ENCODE measurements at regions not wholly inside any gene's neighbourhood (a gene's known extent, or its start where the extent isn't known, plus 50 kb on each side); places are given as distances from the start of the nearest gene placed in this dataset.

- H3K9ac ChIP-seq (ENCODE audit: low read depth in 1 of 3, low read length in 3 of 3) = no peak overlapping the region
- H3K36me3 ChIP-seq (ENCODE audit: control insufficient read depth in 3 of 3, insufficient read depth in 3 of 3, low read length in 3 of 3) = no peaks in the 10 kb centered on the region
Measured at GRCh38 chr12:127175361-127175760, 1091.6 kb upstream of the TMEM132C start.

GRCh38 chr12:127176804-127177203 is 1090.2 kb upstream of the TMEM132C start:
- H3K4me3 ChIP-seq (ENCODE audit: low read length in 3 of 3) = no peak overlapping the region
- H3K9ac ChIP-seq (ENCODE audit: low read depth in 1 of 3, low read length in 3 of 3) = no peak overlapping the region
- no peaks in the 10 kb centered on the region for H3K36me3 ChIP-seq (ENCODE audit: control insufficient read depth in 3 of 3, insufficient read depth in 3 of 3, low read length in 3 of 3)
- H3K9me3 ChIP-seq (ENCODE audit: control insufficient read depth in 3 of 3, low read length in 3 of 3) = peaks cover 0 to 9% (median 6%) of the 10 kb centered on the region in 3 donors
- H3K27me3 ChIP-seq (ENCODE audit: control insufficient read depth in 3 of 3, insufficient read depth in 3 of 3, low read length in 3 of 3) = no peaks in the 10 kb centered on the region
- no peaks in the 10 kb centered on the region for H3K4me1 ChIP-seq (ENCODE audit: control insufficient read depth in 3 of 3, insufficient read depth in 3 of 3, low read length in 3 of 3)
- no peak overlapping the region for H3K27ac ChIP-seq (ENCODE audit: low read depth, low read length)

More at GRCh38 chr12:127175361-127175760, 1091.6 kb upstream of the TMEM132C start:
- H3K4me1 ChIP-seq (ENCODE audit: control insufficient read depth in 3 of 3, insufficient read depth in 3 of 3, low read length in 3 of 3) = peaks cover 0 to 5% (median 0%) of the 10 kb centered on the region in 3 donors
- no peaks in the 10 kb centered on the region for H3K27me3 ChIP-seq (ENCODE audit: control insufficient read depth in 3 of 3, insufficient read depth in 3 of 3, low read length in 3 of 3)
- no peak overlapping the region for H3K4me3 ChIP-seq (ENCODE audit: low read length in 3 of 3)
- H3K9me3 ChIP-seq (ENCODE audit: control insufficient read depth in 3 of 3, low read length in 3 of 3) = peaks cover 0 to 9% (median 6%) of the 10 kb centered on the region in 3 donors
- no peak overlapping the region for H3K27ac ChIP-seq (ENCODE audit: low read depth, low read length)

- Histone ChIP-seq H3K9ac (ENCODE audit: low read depth in 1 of 3, low read length in 3 of 3) (no peak overlapping the region), H3K9me3 (ENCODE audit: control insufficient read depth in 3 of 3, low read length in 3 of 3) (peaks cover 0 to 7% (median 6%) of the 10 kb centered on the region in 3 donors)
Measured at GRCh38 chr12:127178052-127178451, 1088.9 kb upstream of the TMEM132C start.

GRCh38 chr12:127178463-127178862 is 1088.5 kb upstream of the TMEM132C start:
- Histone ChIP-seq H3K4me1 (ENCODE audit: control insufficient read depth in 3 of 3, insufficient read depth in 3 of 3, low read length in 3 of 3) (no peaks in the 10 kb centered on the region), H3K9ac (ENCODE audit: low read depth in 1 of 3, low read length in 3 of 3) (no peak overlapping the region), H3K27me3 (ENCODE audit: control insufficient read depth in 3 of 3, insufficient read depth in 3 of 3, low read length in 3 of 3) (no peaks in the 10 kb centered on the region), H3K9me3 (ENCODE audit: control insufficient read depth in 3 of 3, low read length in 3 of 3) (peaks cover 0 to 6% (median 6%) of the 10 kb centered on the region in 3 donors), H3K36me3 (ENCODE audit: control insufficient read depth in 3 of 3, insufficient read depth in 3 of 3, low read length in 3 of 3) (no peaks in the 10 kb centered on the region), H3K4me3 (ENCODE audit: low read length in 3 of 3) (no peak overlapping the region), H3K27ac (ENCODE audit: low read depth, low read length) (no peak overlapping the region)

More at GRCh38 chr12:127178052-127178451, 1088.9 kb upstream of the TMEM132C start:
- Histone ChIP-seq H3K36me3 (ENCODE audit: control insufficient read depth in 3 of 3, insufficient read depth in 3 of 3, low read length in 3 of 3) (no peaks in the 10 kb centered on the region), H3K4me3 (ENCODE audit: low read length in 3 of 3) (no peak overlapping the region), H3K27ac (ENCODE audit: low read depth, low read length) (no peak overlapping the region), H3K4me1 (ENCODE audit: control insufficient read depth in 3 of 3, insufficient read depth in 3 of 3, low read length in 3 of 3) (no peaks in the 10 kb centered on the region), H3K27me3 (ENCODE audit: control insufficient read depth in 3 of 3, insufficient read depth in 3 of 3, low read length in 3 of 3) (no peaks in the 10 kb centered on the region)

GRCh38 chr12:127179176-127179575 is 1087.8 kb upstream of the TMEM132C start:
- Histone ChIP-seq H3K27me3 (ENCODE audit: control insufficient read depth in 3 of 3, insufficient read depth in 3 of 3, low read length in 3 of 3) (no peaks in the 10 kb centered on the region), H3K27ac (ENCODE audit: low read depth, low read length) (no peak overlapping the region), H3K4me3 (ENCODE audit: low read length in 3 of 3) (no peak overlapping the region), H3K9me3 (ENCODE audit: control insufficient read depth in 3 of 3, low read length in 3 of 3) (peaks cover 0 to 6% (median 6%) of the 10 kb centered on the region in 3 donors), H3K4me1 (ENCODE audit: control insufficient read depth in 3 of 3, insufficient read depth in 3 of 3, low read length in 3 of 3) (no peaks in the 10 kb centered on the region), H3K9ac (ENCODE audit: low read depth in 1 of 3, low read length in 3 of 3) (no peak overlapping the region), H3K36me3 (ENCODE audit: control insufficient read depth in 3 of 3, insufficient read depth in 3 of 3, low read length in 3 of 3) (no peaks in the 10 kb centered on the region)

GRCh38 chr12:127182018-127182417 is 1085.0 kb upstream of the TMEM132C start:
- no peak overlapping the region for H3K9ac ChIP-seq (ENCODE audit: low read depth in 1 of 3, low read length in 3 of 3)
- peaks cover 0 to 4% (median 1%) of the 10 kb centered on the region in 3 donors for H3K9me3 ChIP-seq (ENCODE audit: control insufficient read depth in 3 of 3, low read length in 3 of 3)
- H3K36me3 ChIP-seq (ENCODE audit: control insufficient read depth in 3 of 3, insufficient read depth in 3 of 3, low read length in 3 of 3) = no peaks in the 10 kb centered on the region
- no peak overlapping the region for H3K27ac ChIP-seq (ENCODE audit: low read depth, low read length)
- H3K4me1 ChIP-seq (ENCODE audit: control insufficient read depth in 3 of 3, insufficient read depth in 3 of 3, low read length in 3 of 3) = no peaks in the 10 kb centered on the region
- H3K27me3 ChIP-seq (ENCODE audit: control insufficient read depth in 3 of 3, insufficient read depth in 3 of 3, low read length in 3 of 3) = no peaks in the 10 kb centered on the region
- H3K4me3 ChIP-seq (ENCODE audit: low read length in 3 of 3) = no peak overlapping the region

- Histone ChIP-seq H3K9ac (ENCODE audit: low read depth in 1 of 3, low read length in 3 of 3) (no peak overlapping the region), H3K4me3 (ENCODE audit: low read length in 3 of 3) (no peak overlapping the region), H3K36me3 (ENCODE audit: control insufficient read depth in 3 of 3, insufficient read depth in 3 of 3, low read length in 3 of 3) (no peaks in the 10 kb centered on the region), H3K9me3 (ENCODE audit: control insufficient read depth in 3 of 3, low read length in 3 of 3) (no peaks in the 10 kb centered on the region), H3K4me1 (ENCODE audit: control insufficient read depth in 3 of 3, insufficient read depth in 3 of 3, low read length in 3 of 3) (no peaks in the 10 kb centered on the region), H3K27me3 (ENCODE audit: control insufficient read depth in 3 of 3, insufficient read depth in 3 of 3, low read length in 3 of 3) (no peaks in the 10 kb centered on the region), H3K27ac (ENCODE audit: low read depth, low read length) (no peak overlapping the region)
Measured at GRCh38 chr12:127189992-127190391, 1077.0 kb upstream of the TMEM132C start.

GRCh38 chr12:127191129-127191528 is 1075.8 kb upstream of the TMEM132C start:
- no peak overlapping the region for H3K4me3 ChIP-seq (ENCODE audit: low read length in 3 of 3)
- H3K9me3 ChIP-seq (ENCODE audit: control insufficient read depth in 3 of 3, low read length in 3 of 3) = no peaks in the 10 kb centered on the region
- H3K4me1 ChIP-seq (ENCODE audit: control insufficient read depth in 3 of 3, insufficient read depth in 3 of 3, low read length in 3 of 3) = no peaks in the 10 kb centered on the region
- no peaks in the 10 kb centered on the region for H3K27me3 ChIP-seq (ENCODE audit: control insufficient read depth in 3 of 3, insufficient read depth in 3 of 3, low read length in 3 of 3)
- H3K9ac ChIP-seq (ENCODE audit: low read depth in 1 of 3, low read length in 3 of 3) = no peak overlapping the region
- no peak overlapping the region for H3K27ac ChIP-seq (ENCODE audit: low read depth, low read length)
- no peaks in the 10 kb centered on the region for H3K36me3 ChIP-seq (ENCODE audit: control insufficient read depth in 3 of 3, insufficient read depth in 3 of 3, low read length in 3 of 3)

GRCh38 chr12:127192391-127192790 is 1074.6 kb upstream of the TMEM132C start:
- Histone ChIP-seq H3K27me3 (ENCODE audit: control insufficient read depth in 3 of 3, insufficient read depth in 3 of 3, low read length in 3 of 3) (no peaks in the 10 kb centered on the region), H3K36me3 (ENCODE audit: control insufficient read depth in 3 of 3, insufficient read depth in 3 of 3, low read length in 3 of 3) (no peaks in the 10 kb centered on the region), H3K27ac (ENCODE audit: low read depth, low read length) (no peak overlapping the region), H3K9ac (ENCODE audit: low read depth in 1 of 3, low read length in 3 of 3) (no peak overlapping the region), H3K4me1 (ENCODE audit: control insufficient read depth in 3 of 3, insufficient read depth in 3 of 3, low read length in 3 of 3) (no peaks in the 10 kb centered on the region), H3K9me3 (ENCODE audit: control insufficient read depth in 3 of 3, low read length in 3 of 3) (no peaks in the 10 kb centered on the region), H3K4me3 (ENCODE audit: low read length in 3 of 3) (no peak overlapping the region)

- no peaks in the 10 kb centered on the region for H3K36me3 ChIP-seq (ENCODE audit: control insufficient read depth in 3 of 3, insufficient read depth in 3 of 3, low read length in 3 of 3)
- no peak overlapping the region for H3K4me3 ChIP-seq (ENCODE audit: low read length in 3 of 3)
- H3K27ac ChIP-seq (ENCODE audit: low read depth, low read length) = no peak overlapping the region
- no peaks in the 10 kb centered on the region for H3K4me1 ChIP-seq (ENCODE audit: control insufficient read depth in 3 of 3, insufficient read depth in 3 of 3, low read length in 3 of 3)
- no peaks in the 10 kb centered on the region for H3K27me3 ChIP-seq (ENCODE audit: control insufficient read depth in 3 of 3, insufficient read depth in 3 of 3, low read length in 3 of 3)
- H3K9me3 ChIP-seq (ENCODE audit: control insufficient read depth in 3 of 3, low read length in 3 of 3) = no peaks in the 10 kb centered on the region
- no peak overlapping the region for H3K9ac ChIP-seq (ENCODE audit: low read depth in 1 of 3, low read length in 3 of 3)
Measured at GRCh38 chr12:127193341-127193740, 1073.6 kb upstream of the TMEM132C start.

- Histone ChIP-seq H3K9ac (ENCODE audit: low read depth in 1 of 3, low read length in 3 of 3) (no peak overlapping the region), H3K36me3 (ENCODE audit: control insufficient read depth in 3 of 3, insufficient read depth in 3 of 3, low read length in 3 of 3) (no peaks in the 10 kb centered on the region), H3K27me3 (ENCODE audit: control insufficient read depth in 3 of 3, insufficient read depth in 3 of 3, low read length in 3 of 3) (no peaks in the 10 kb centered on the region), H3K9me3 (ENCODE audit: control insufficient read depth in 3 of 3, low read length in 3 of 3) (no peaks in the 10 kb centered on the region), H3K4me3 (ENCODE audit: low read length in 3 of 3) (no peak overlapping the region), H3K27ac (ENCODE audit: low read depth, low read length) (no peak overlapping the region), H3K4me1 (ENCODE audit: control insufficient read depth in 3 of 3, insufficient read depth in 3 of 3, low read length in 3 of 3) (no peaks in the 10 kb centered on the region)
Measured at GRCh38 chr12:127194176-127194575, 1072.8 kb upstream of the TMEM132C start.

Data from skeletal muscle tissue (tissue), 3 donors.